ENCODE measurements at regions not wholly inside any gene's neighbourhood (a gene's known extent, or its start where the extent isn't known, plus 50 kb on each side); places are given as distances from the start of the nearest gene placed in this dataset.

DNA sequence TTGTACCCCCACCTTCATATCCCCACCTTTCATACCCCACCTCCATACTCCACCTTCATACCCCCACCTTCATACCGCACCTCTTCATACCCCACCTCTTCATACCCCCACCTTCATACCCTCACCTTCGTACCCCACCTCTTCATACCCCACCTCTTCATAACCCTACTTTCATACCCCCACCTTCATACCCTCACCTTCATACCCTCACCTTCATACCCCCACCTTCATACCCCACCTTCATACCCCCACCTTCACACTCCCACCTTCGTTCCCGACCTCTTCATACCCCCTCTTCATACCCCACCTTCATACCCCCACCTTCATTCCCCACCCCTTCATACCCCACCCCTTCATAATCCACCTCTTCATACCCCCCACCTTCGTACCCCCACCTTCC is 92.9 kb upstream of the NAA20 start:
- no peaks in the 10 kb centered on the region for H3K27me3 ChIP-seq
- DNase-seq = no peak
- H3K4me3 ChIP-seq = no peak overlapping the region
- intact Hi-C loops (cut with DNase I; ENCODE audit: low total_unique reads) = no loop called here
- H3K4me1 ChIP-seq = peaks cover 9% of the 10 kb centered on the region
- H3K27ac ChIP-seq = no peak overlapping the region
- H3K9me3 ChIP-seq = no peaks in the 10 kb centered on the region
- no peaks in the 10 kb centered on the region for H3K36me3 ChIP-seq (ENCODE audit: low read depth, missing control alignments)
- TF ChIP-seq POLR2A (IDR thresholded peaks at IDR 0.05) = no peak
- TF ChIP-seq, protein P1, sequence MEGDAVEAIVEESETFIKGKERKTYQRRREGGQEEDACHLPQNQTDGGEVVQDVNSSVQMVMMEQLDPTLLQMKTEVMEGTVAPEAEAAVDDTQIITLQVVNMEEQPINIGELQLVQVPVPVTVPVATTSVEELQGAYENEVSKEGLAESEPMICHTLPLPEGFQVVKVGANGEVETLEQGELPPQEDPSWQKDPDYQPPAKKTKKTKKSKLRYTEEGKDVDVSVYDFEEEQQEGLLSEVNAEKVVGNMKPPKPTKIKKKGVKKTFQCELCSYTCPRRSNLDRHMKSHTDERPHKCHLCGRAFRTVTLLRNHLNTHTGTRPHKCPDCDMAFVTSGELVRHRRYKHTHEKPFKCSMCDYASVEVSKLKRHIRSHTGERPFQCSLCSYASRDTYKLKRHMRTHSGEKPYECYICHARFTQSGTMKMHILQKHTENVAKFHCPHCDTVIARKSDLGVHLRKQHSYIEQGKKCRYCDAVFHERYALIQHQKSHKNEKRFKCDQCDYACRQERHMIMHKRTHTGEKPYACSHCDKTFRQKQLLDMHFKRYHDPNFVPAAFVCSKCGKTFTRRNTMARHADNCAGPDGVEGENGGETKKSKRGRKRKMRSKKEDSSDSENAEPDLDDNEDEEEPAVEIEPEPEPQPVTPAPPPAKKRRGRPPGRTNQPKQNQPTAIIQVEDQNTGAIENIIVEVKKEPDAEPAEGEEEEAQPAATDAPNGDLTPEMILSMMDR (IDR thresholded peaks at IDR 0.05) = no peak
- WGBS, 2 donors = 71 to 100% methylated on average over 4 to 5 of the region's 5 CpGs

DNA sequence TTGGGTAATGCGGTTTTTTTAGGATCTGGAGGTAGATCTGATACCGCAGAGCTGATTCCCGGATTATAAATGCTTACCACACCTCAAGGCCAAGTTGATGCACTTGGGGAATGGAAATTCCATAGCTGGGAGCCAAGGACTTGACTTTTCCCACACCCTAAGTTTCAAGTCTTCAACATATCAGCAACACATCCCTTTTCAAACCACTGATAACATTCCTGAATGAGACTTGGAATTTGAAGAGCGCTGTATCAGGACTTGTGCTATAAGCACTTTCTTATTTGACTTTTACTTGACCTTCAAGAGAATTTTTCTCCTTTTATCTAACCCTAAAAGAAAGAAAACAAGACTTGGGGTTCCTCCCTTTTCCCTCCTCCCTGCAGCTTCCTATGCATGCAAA is 90.6 kb upstream of the NAA20 start:
- intact Hi-C loops (cut with DNase I; ENCODE audit: low total_unique reads) = no loop called here
- Histone ChIP-seq H3K4me1 (peaks cover 9% of the 10 kb centered on the region), H3K36me3 (ENCODE audit: low read depth, missing control alignments) (no peaks in the 10 kb centered on the region), H3K27me3 (no peaks in the 10 kb centered on the region), H3K9me3 (no peaks in the 10 kb centered on the region), H3K27ac (no peak overlapping the region), H3K4me3 (no peak overlapping the region)
- WGBS, 2 donors = 25 to 83% methylated on average over 4 of the region's 4 CpGs
- no peak for TF ChIP-seq POLR2A (IDR thresholded peaks at IDR 0.05)
- TF ChIP-seq, protein P1 (IDR thresholded peaks at IDR 0.05) = no peak
- no peak for DNase-seq

DNA sequence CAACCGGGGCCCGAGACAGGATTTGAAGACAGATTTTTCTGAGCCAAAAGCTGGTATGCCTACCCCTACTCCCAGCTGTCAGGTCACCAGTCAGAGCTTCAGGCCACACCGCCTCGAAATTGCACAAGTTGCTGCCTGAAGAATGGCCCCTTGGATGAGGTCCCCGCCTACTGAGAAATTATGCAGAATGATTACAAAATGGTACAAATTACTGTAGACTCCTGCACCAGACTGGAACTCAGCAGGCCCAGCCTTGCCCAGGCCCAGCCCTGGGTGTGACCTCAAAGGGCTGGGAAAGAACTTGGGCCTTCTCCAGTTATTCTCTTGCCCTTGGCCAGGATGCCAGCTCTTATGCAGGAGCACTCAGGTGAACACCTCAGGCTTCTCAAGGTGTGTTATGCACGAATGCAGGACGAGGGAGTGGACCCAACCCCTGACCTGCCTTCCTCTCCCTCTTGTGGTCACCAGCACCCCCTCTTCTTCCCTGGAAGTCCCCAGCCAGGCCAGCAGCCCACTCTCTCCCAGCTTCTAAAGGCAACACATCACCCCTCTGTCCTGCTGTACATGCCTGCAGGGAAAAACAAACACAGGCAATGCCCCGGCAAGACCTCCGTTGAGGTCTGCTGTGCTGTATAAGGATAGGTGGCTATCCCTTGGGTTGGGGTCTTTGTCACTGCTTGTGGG is 88.7 kb upstream of the NAA20 start:
- DNase-seq = no peak
- no peak overlapping the region for H3K27ac ChIP-seq
- no peaks in the 10 kb centered on the region for H3K27me3 ChIP-seq
- TF ChIP-seq, protein P1 (IDR thresholded peaks at IDR 0.05) = no peak
- no peak for TF ChIP-seq POLR2A (IDR thresholded peaks at IDR 0.05)
- H3K4me3 ChIP-seq = no peak overlapping the region
- intact Hi-C loops (cut with DNase I; ENCODE audit: low total_unique reads) = no loop called here
- H3K9me3 ChIP-seq = no peaks in the 10 kb centered on the region
- no peaks in the 10 kb centered on the region for H3K36me3 ChIP-seq (ENCODE audit: low read depth, missing control alignments)
- WGBS, 2 donors = 93 to 97% methylated on average over 6 to 9 of the region's 9 CpGs
- H3K4me1 ChIP-seq = peaks cover 15% of the 10 kb centered on the region

DNA sequence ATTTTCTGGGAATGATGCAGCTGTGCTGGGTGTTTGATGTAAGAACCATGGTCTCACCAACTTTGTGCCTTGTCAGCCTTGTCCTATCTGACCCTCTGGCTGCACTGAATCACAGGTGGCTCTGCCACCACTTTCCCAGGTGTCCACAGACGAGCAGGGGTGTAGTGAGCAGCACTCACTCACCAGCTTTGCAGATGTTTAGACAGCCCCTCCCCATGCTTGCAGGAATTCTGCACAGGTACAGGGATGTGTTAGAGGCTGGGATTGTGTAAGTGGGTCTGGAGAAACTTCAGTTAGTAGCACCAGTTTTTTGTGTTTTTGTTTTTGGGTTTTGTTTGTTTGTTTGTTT is 88.2 kb upstream of the NAA20 start:
- 83 to 90% methylated on average over 1 of the region's 1 CpG for WGBS, 2 donors
- peaks cover 15% of the 10 kb centered on the region for H3K4me1 ChIP-seq
- H3K27ac ChIP-seq = no peak overlapping the region
- no peak overlapping the region for H3K4me3 ChIP-seq
- intact Hi-C loops (cut with DNase I; ENCODE audit: low total_unique reads) = no loop called here
- no peaks in the 10 kb centered on the region for H3K27me3 ChIP-seq
- H3K9me3 ChIP-seq = no peaks in the 10 kb centered on the region
- no peak for DNase-seq
- H3K36me3 ChIP-seq (ENCODE audit: low read depth, missing control alignments) = no peaks in the 10 kb centered on the region
- TF ChIP-seq, protein P1 (IDR thresholded peaks at IDR 0.05) = no peak
- TF ChIP-seq POLR2A (IDR thresholded peaks at IDR 0.05) = no peak

DNA sequence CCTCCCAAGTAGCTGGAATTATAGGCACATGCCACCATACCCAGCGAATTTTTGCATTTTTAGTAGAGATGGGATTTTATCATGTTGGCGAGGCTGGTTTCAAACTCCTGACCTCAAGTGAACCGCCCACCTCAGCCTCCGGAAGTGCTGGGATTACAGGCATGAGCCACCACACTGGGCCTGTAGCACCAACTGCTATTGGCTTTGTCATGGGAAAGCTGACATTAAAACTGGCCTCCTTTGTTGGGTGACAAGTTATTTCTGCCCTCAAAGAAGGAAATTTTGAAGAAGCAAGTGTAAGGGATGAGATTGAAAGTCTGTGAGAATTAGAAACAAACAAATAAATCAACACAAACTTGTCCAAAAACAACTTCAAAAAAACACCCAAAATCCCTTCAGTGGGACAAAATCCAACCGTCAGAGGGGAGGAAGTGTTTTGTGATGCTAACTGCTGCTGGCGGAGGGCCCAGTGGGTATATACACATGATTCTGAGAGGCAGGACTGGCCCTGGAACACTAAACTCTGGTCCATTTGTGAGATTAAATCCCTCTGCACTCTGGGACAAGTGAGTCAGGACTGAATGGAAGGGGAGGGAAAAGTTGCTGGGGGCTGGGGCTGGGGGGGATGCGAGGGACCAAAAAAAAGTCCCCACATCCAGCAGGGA is 87.5 kb upstream of the NAA20 start:
- no peak for DNase-seq
- TF ChIP-seq, protein P1 (IDR thresholded peaks at IDR 0.05) = no peak
- TF ChIP-seq POLR2A (IDR thresholded peaks at IDR 0.05) = no peak
- WGBS, 2 donors = 82 to 90% methylated on average over 7 of the region's 7 CpGs
- H3K4me1 ChIP-seq = peaks cover 15% of the 10 kb centered on the region
- no peaks in the 10 kb centered on the region for H3K36me3 ChIP-seq (ENCODE audit: low read depth, missing control alignments)
- no peak overlapping the region for H3K4me3 ChIP-seq
- H3K27me3 ChIP-seq = no peaks in the 10 kb centered on the region
- H3K9me3 ChIP-seq = no peaks in the 10 kb centered on the region
- intact Hi-C loops (cut with DNase I; ENCODE audit: low total_unique reads) = no loop called here
- H3K27ac ChIP-seq = no peak overlapping the region

Data from testis (tissue), 2 donors.